Bone marrow (tissue), 2 donors: ENCODE measurements at regions not wholly inside any gene's neighbourhood (a gene's known extent, or its start where the extent isn't known, plus 50 kb on each side); places are given as distances from the start of the nearest gene placed in this dataset.
"Not testable (repeated sequence)": the region's sequence is repeated elsewhere in the genome, so short reads cannot be mapped to it uniquely, and the experiment has no call there.

ENCODE experiments used
- DNase-seq, 2 donors: peaks; one replicate each; lab custom pipeline; 2025; lab: John Stamatoyannopoulos, UW

DNA sequence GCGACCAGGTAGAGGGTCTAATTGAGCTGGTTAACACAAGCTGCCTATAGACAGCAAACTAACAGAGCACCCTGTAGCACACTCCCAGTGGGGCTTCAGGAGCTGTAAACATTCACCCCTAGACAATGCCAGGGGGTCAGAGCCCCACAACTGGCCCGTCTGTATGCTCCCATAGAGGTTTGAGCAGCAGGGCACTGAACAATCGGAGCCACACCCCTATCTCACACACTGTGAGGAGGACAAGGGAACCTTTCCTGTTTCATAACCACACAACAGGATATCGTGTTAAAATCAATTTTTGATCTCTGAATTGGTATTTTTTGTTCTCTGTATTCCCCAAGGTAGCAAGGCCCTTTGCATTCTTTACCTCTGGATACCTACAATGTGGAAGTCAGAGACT lies 266.1 kb downstream of the SPRY2 start:
- DNase-seq, result no peak

DNA sequence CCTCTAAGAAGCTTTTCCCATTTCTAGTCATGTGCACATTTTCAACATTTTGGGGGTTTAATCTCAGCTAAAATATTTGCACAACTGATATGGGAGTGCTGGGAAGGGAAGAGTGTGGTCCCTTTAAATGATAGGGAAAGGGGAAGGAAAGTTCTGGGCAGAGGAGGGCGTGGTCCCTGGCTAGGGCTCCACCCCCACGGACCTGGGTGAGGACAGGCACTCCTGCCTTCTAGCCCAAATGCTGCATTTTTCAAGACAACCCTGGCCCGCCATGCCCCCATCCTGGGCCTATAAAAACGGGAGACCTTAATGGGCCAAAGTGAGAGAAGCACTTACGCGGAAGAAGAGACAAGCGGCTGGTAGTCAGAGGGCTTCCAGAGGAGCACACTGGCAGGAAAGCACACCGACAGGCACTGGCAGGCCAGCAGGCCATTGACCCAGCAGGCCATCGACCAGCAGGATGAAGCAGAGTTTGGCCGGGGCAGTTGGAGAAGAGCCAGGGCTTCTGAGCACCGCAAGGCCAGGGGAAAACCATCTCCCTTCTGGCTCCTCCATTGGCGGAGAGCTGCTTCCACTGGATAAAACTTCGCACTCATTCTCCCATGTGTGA lies 266.7 kb downstream of the SPRY2 start:
- DNase-seq, result no peak

DNA sequence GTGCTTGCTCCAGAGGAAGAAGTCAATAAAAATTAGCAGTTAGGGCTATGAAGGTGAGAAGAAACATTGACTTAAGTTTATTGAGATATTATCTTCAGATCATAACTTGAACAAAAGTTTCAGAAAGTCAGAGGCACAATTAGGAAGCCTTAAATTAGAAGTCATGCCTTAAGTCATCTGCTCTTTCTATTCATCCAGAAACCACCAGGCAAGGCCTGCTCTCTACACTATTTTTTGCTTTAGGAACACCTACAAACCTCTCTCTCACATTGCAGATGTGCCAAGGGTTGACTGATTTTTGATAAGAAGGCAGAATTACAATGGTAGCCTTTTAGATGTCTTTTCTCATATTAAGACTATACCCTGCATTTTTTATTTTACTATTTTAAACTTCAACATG lies 268.7 kb downstream of the SPRY2 start:
- DNase-seq, result no peak

DNA sequence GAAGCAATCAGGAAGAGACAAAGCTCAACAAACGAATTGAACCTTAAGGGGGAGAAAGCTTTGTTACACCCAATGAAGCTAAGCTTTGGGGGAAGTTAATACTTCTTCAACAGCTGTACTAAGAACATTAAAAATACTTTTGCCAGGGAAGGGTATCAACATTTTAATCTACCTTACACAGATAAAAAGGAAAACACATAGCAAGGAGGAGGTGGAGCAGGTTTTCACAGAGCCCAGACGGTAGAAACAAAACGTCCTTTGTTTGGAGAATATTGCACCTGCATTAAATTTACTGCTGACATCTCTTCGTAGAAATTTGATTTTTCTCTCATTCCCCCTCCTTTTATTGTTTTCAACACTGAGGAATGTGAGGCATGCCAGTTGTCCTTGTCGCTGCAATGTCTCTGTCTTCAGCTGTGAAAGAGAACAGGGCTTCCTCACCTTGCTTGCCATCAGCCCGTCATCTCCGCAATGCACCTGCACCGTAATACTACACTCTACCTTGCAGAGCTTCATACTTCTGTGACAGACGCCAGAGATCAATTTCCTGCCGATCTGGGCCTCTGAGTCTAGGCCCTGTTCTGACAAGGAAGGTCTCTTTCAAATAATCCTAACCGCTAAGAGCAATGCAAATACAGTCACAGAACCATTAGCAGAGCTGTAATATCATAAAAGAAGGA lies 270.8 kb downstream of the SPRY2 start:
- DNase-seq, result no peak

DNA sequence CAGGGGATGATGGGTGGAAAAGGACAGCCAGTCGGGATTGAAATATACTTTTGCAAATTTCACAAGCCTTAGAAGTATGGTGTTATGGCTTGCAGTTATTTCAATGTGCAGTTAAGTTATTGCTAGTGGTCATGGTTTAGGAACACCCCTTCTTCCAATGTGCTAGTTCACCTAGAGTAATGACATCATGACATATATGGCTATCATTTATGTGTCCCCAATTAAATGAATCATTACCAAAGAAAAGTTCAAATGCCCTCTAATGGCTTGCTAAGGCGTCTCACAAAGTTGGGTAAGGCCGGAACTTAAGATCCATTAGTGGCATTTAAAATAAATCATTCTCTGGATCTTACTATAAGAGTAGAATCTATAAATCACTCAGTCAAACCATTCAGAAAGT lies 271.6 kb downstream of the SPRY2 start:
- DNase-seq, result no peak

DNA sequence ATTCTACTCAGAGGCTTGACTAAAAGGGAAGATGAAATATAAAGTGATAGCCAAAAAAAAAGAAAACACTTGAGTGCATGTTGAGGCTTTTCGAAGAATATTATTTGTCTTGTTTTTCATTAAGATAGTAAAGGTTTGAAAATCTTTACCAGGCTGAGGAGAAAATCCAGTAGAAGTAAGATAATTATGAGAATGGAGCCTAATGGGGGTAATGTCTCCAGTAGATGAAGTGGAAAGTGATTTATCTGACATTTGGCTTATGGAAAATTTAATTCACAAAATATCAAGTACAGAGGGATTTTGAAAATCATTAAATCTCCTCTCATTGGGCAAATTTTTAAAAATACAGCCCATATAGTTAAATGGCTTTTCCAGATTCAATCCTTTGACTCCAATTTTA lies 274.9 kb downstream of the SPRY2 start:
- DNase-seq, result no peak

DNA sequence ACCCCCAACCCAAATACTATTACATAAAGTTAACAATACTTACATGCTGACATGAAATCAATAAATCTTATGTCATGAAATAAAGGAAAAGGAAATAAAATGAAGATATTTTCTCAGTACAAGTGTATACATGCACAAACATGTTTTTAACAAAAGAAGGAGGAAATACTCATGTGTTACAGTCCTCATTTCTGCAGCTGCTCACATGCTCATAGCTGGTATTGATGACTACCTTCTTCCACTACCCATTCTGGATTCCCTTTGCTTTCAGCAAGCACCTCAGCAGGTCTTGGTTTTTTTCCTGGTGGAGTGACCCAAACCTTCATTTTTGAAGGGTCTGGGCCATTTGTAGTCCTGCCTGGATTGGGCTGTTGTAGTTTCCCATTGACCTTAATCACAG lies 278.5 kb downstream of the SPRY2 start:
- DNase-seq, result not testable (repeated sequence)

DNA sequence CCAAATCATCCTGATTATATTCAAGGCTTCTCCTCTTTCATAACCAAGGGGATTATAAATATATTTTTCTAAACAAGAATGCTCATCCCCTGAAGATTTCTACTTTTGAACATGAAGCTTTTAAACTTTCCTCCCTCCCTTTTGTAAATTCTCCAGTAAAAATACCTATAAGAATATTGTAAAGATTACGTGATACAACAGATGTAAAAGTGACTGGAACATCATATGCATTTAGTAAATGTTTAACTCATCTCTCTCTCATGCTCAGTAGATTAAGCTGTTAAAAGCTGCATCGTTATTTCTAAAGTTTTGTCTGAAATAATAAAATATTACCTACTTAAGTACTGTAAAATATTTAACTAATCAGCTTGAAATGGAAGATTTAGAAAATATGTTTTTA lies 281.1 kb downstream of the SPRY2 start:
- DNase-seq, result no peak

DNA sequence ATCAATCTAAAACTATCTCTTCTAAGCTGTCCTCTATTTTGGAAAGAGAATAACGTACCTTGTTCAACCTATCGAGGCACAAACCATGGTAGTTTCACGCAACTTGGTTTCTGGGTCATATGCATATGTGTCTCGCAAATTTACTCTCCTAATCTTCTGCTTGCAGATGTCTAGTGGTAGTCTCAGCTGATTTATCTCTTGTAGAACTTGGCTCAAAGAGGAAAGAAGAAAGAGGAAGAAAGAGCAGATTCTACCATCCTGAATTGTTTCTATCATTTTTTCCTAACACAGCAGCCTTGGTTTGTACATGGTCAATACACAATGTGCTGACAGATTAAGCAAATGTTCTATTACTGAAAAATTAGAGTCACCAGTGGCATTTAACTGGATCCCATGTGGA lies 282.3 kb downstream of the SPRY2 start:
- no peak for DNase-seq

DNA sequence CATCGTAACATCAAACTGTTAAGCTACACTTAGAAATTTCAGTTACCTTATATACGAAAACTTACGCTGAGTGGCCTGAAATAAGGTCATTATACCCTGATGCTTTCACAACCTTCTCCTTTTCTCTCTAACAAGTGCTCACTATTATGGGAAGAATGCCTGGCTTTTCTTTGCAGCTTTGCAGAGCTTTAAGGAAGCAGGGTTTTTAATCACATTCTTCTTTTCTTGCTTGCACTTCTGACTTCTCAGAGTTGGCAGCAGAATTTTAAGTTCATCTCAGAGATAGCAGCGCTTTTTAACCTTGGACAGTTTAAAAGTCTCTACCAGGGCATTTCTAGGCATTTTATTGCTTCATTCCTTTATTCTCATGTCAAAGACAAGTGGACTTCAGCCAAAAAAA lies 285.1 kb downstream of the SPRY2 start:
- no peak for DNase-seq

DNA sequence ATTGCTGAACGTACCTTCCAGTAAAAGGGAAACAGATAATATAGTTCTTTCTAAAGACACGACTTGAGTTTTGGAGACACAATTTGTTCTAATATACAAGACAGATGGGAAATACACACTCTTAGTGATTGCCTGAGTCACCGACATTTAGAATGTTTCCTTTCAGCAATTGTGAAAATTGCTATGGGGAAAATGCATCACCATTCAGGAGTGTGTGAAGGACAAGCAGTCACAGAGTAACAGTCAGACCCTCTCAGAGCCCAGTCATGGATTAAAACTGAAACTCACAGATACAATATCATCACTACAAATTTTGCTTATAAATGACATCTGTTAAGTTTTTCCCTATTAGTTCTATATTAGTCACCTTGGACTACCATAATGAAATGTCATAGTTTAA lies 286.1 kb downstream of the SPRY2 start:
- DNase-seq, result no peak

DNA sequence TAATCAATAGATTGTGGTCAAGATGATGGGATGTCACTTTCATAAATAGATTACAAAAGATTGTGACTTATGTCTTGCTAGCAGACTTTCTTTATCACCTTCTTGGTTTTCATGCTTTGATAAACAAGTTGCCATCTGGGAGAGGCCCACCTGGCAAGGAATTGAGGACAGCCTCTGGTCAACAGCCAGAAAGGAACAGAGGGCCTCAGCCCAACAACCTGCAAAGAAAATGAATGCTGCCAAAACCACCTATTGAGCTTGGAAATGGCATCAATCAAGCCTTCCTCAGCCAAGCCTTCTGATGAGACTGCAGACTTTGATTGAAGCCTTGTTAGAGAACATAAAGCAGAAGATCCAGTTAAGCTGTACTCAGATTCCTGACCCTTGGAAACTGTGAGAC lies 288.6 kb downstream of the SPRY2 start:
- DNase-seq, result no peak

DNA sequence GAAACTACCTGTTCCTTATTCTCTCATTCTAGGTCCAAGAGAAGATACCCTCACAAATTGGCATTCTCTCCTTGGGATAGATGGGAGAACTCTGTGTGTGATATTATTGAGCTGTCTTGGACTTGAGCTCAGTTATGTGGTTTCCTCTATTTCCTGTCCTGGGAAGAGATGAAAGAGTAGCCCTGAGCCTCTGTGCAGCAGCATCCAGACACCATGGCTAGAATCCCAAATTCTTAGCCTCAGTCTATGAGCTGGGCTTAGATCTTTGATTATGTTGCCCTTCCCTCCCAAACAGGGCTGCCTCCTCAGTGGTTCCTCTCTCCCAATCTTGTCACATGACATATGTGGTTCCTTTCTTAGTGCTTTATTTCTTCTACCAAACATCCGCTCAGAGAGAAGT lies 290.7 kb downstream of the SPRY2 start:
- DNase-seq, result no peak

DNA sequence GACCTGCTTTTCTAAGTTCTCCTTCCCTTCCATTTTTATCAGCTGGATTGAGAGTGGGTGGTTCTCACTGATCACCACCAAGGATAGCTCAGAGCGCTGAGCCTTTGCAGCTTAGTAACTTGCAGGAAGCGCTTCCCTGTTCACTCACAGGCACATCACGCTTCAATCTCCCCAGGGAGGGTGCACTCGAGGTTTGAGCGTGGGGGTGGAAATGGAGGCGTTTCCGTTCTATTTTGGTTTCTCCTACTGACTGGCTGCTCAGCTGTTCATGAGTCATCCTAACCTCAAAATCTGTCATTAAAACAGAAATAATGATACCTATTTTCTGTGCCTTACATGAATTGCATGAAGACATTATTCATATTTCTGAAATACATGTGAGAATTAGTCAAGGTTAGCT lies 292.1 kb downstream of the SPRY2 start:
- peak; percentile 52 to 95 for DNase-seq

DNA sequence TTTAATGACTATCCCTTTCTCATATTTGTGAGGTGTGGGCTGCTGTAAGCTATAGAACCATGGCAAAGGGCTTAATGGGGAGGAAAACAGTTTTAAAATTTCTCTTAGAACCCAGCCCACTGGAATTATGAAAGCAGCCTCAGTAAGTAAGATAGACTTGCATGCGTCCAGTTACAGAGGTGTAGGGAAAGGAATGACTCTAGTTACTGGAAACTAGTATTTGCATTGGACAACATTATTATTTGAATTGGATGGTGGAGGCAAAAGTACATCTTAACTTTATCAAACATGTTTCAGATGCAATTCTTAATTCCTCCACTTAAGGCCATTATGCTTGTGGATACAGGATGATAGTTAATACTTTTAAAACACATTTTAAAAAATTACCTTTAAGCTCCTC lies 292.9 kb downstream of the SPRY2 start:
- no peak for DNase-seq

DNA sequence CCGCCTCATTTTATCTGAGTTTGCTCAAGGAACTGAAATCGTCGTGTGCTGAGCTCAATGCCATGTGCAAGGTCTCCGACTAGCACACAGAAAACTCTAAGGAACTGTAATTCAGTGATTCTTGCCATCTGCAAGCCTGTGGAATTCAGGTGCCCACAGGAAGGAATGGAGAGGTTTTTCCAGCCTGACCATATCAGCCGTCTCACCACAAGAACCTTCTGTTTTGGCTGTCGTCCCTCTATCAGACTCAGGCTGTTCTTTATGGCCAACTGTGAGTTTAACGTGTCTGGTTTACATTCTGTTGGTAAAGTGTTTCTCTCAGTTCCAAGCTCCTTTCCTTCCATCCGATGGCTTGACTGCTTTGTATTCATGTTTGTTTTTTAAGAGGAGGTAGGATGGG lies 293.5 kb downstream of the SPRY2 start:
- DNase-seq, result no peak

DNA sequence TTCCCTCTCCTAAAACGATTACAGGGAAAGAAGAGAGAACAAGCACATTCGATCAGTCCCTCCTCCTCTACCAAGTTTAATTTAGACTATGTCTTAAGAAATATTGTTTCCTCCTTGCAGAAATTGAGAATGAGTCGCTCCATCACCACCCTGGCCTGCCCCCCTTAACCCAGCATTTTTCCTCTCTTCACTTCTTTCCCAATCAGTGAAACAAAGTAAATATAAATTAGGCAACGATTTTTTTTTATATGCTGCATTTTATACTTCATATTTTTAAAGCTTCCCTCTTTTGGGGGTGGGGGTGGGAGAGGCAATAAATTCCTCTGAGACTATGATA lies 300.0 kb downstream of the SPRY2 start:
- no peak for DNase-seq

DNA sequence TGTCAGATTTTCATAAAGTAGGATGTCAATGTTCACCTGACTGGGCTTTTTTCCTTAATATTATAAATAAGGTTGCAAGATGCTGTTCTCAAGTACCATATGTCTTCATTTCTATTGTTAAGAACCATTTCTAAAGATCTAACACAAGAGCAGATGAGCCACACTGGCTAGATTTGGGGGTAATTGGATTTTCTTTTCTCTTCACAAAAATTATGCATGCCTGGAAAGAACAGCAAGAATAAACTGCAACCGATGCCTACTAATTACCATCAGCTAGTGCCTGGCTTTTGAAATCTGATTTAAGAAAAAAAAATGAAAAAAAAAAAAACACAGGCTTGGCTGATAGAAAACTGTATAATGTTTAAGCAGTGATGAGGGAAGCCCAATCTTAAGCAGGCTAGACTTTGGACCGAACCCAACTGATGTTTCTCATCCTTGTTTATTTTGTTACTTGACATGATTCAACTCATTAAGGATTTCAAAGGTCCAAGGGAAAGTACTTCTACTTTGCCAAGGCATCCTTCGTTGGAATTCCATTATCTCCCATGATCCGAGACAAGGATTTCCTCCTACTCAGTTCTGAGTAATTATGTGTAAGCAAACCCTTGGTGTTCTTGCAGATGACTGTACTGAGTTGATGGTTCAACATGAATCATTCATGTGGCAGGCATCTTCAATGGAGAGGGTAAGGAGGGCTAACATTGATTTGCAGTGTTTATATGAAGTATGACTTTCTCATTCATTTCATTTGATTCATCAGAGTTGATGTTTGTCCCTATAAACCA lies 300.5 kb downstream of the SPRY2 start:
- DNase-seq, result no peak

DNA sequence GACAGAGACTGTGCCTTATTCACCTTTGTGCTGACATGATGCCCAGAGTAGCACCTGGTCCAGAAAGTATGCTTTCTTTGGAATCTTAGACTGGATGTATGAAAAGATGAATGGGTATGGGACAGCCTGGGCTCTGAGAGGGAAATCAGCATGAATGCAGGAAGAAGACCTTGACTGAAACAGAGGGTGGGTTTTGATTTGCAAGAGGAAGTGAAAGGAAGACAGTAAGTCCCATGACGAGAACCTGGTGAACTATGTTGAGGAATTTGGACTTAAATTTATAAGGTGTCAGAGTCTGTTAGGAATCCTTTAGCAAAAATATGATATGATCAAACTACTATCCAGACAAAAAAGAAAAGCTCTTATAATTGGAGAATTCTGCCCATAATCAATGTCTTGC lies 301.9 kb downstream of the SPRY2 start:
- no peak for DNase-seq

DNA sequence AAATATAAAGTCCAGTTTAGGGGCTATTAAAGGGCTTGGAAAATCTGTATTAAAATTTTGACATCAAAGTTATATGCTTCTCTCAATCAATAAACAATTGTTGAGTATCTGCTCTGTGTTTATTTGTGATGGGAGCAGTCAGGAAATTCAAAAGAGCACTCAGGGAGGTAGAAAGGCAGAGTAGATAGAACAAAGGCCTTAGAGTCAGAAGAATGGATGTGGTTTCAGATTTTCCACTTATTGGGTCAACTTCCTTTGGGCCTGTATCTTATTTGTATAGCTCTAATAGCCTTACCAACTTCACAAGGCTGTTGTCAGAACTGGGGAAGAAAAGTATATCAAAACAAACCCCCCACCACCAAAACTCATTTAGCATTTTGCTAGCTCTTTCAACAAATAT lies 302.6 kb downstream of the SPRY2 start:
- no peak for DNase-seq

DNA sequence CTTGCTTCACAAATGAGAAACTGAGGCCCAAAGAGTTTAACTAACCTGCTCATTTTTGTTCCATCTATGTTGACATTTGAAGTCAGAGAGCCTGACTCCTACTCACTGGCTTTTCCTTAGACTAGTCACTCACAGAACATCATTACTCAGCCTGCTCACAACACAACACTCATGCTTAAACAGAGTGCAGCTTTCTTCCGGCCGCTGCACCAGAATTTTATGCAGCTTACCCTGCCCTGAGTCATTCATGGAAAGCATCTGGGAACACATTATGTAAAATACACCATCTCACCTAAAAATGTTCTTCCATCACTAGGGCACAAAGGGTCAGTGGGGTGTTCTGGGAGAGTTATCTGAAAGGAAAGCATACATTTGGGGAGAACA lies 303.4 kb downstream of the SPRY2 start:
- DNase-seq, result no peak

DNA sequence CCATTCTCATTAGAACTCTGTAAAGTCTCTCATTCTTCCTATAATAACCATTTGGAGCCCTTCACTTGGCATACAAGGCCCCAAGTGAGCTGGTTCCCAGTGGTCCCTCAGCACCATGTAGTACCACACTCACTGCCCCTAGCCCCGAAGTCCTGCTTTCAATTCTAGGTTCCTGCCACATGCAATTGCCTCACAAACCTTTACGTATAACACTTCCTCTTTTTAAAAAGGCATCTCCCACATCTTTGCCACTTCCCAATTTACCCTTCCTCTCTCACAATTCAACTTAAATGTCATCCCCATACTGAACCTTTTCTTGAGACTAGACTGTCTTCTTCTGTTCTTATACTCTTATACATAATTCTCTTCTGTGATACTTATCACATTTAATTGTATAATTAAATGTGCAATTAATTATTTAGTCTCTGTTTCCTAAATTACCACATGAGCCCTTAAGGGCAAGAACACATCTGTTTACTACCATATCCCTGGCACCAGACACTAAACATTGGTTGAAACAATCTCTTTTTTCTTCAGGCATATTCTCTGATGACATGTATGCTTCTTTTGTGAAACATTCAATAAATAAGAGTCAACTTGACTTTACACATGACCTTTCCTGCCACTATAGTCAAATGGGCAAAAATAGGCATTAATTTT lies 304.0 kb downstream of the SPRY2 start:
- peak; percentile 5 to 64 for DNase-seq

DNA sequence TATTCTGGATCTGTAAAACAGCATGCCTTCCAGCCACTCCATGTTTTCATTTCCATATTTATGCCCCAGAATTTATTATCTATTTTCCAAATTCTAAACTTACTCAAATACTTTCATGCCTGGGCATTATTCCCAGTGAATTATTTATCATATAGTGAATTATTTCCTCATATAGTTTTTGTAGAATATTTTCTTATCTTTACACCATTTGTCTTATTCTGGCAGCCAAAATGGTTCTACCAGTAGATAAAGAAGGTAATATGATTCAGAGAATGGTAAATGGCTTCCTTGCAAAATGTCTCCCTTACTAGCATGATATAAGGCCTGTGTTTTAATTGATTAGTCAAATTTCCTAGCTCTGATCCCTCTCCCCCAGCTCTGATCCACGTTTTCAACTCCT lies 305.8 kb downstream of the SPRY2 start:
- DNase-seq, result no peak
